Choroid plexus epithelial cell (primary cell): ENCODE measurements at regions not wholly inside any gene's neighbourhood (a gene's known extent, or its start where the extent isn't known, plus 50 kb on each side); places are given as distances from the start of the nearest gene placed in this dataset.

ENCODE experiments used
- DNase-seq: peaks from one replicate; pipeline ENCODE4 v3.0.0-alpha.2; 2010; ENCODE audit warnings: low read depth
- H3K4me3 ChIP-seq: 2 replicates; pipeline ENCODE4 v1.5.1; 2011; ENCODE audit warnings: low read depth, mild to moderate bottlenecking, control low read depth, low read length, moderate library complexity
- CTCF ChIP-seq: conservative IDR thresholded peaks from 2 replicates; pipeline ENCODE4 v1.5.1; 2011; ENCODE audit warnings: low read depth, mild to moderate bottlenecking, control low read depth, inconsistent platforms, low read length, moderate library complexity

GRCh38 chr12:107349008-107349747 lies 255.8 kb upstream of the CRY1 start:
- DNase-seq: peak; percentile 65
- H3K4me3 ChIP-seq: no peak overlapping the region
- TF ChIP-seq CTCF: no peak

- DNase-seq: no peak
- no peak overlapping the region for H3K4me3 ChIP-seq
- no peak for TF ChIP-seq CTCF
These were observed 256.5 kb upstream of the CRY1 start for GRCh38 chr12:107349839-107350238.

GRCh38 chr12:107351109-107351508 lies 257.8 kb upstream of the CRY1 start:
- no peak for DNase-seq
- no peak for TF ChIP-seq CTCF
- H3K4me3 ChIP-seq: no peak overlapping the region

GRCh38 chr12:107351713-107352112 lies 258.4 kb upstream of the CRY1 start:
- no peak for DNase-seq
- TF ChIP-seq CTCF: no peak
- H3K4me3 ChIP-seq: no peak overlapping the region

GRCh38 chr12:107352347-107353081 lies 259.2 kb upstream of the CRY1 start:
- DNase-seq: no peak
- no peak overlapping the region for H3K4me3 ChIP-seq
- TF ChIP-seq CTCF: no peak

GRCh38 chr12:107353312-107353711 lies 260.0 kb upstream of the CRY1 start:
- no peak overlapping the region for H3K4me3 ChIP-seq
- TF ChIP-seq CTCF: no peak
- no peak for DNase-seq
